Brain microvascular endothelial cell (primary cell): ENCODE measurements at regions not wholly inside any gene's neighbourhood (a gene's known extent, or its start where the extent isn't known, plus 50 kb on each side); places are given as distances from the start of the nearest gene placed in this dataset.

Experiments
- DNase-seq: peaks from one replicate; pipeline ENCODE4 v3.0.0-alpha.2; 2020
- H3K27ac ChIP-seq: fragments of 250-450 bp; sonication (Bioruptor Pico); 2 replicates; pipeline ENCODE4 v1.5.1; 2020; ENCODE audit warnings: mild to moderate bottlenecking, moderate library complexity
- H3K27me3 ChIP-seq: fragments of 250-450 bp; sonication (Bioruptor Pico); replicated peaks from 2 replicates; pipeline ENCODE4 v1.5.1; 2020; ENCODE audit warnings: mild to moderate bottlenecking
- H3K36me3 ChIP-seq: fragments of 250-450 bp; sonication (Bioruptor Pico); replicated peaks from 2 replicates; pipeline ENCODE4 v1.5.1; 2020; ENCODE audit warnings: mild to moderate bottlenecking
- H3K4me3 ChIP-seq: 2 replicates; pipeline ENCODE4 v1.5.1; 2011; ENCODE audit warnings: low read depth, mild to moderate bottlenecking, control low read depth, low read length, moderate library complexity
- in situ Hi-C: cut with HindIII; loops from 2 replicates; pipeline ENCODE4 v1.10.0; 2017; ENCODE audit warnings: low sequenced_read_pairs, low pct_ligation_motif_present
- TF ChIP-seq, protein P1 (sequence below): IDR thresholded peaks from 2 replicates; pipeline ENCODE4 v1.5.1; 2011; ENCODE audit warnings: low read depth, mild to moderate bottlenecking, moderate library complexity, low read length, control low read depth, inconsistent platforms; ENCODE audit errors: missing control alignments

DNA sequence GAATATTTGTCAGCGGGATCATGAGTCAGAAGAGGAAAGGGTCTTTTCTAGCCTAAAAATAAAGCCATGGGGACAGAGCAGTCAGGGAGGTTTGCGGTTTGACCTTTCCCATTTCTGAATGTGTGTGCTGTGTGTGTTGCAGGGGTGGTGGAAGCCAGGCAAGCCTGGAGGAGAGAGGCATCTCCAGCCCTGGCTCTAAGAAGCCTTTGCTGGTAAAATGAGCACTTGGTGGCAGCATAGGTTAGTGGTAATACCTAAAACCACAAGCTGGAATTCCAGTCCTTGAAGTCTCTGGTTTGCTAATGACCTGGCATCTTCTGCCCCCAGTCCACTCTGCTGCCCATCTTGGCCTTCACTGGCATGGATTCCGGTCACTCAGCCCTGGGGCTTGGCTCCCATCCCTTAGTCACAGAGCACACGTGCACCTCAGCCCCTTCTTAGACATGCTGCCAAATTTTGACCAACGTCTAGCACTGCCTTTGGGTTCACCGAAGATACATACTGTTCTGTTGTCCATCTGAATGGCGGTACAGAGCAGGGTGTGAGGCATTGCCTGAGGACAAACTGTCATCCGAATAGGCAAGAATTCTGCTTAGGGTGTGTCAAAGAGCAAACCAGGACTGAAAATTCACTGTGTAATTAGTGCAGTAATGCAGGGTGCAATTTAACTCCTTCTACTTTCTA is 52.7 kb downstream of the KCNA5 start:
- Histone ChIP-seq H3K27ac (no peak overlapping the region), H3K4me3 (no peak overlapping the region), H3K27me3 (no peaks in the 10 kb centered on the region), H3K36me3 (no peaks in the 10 kb centered on the region)
- TF ChIP-seq, protein P1, sequence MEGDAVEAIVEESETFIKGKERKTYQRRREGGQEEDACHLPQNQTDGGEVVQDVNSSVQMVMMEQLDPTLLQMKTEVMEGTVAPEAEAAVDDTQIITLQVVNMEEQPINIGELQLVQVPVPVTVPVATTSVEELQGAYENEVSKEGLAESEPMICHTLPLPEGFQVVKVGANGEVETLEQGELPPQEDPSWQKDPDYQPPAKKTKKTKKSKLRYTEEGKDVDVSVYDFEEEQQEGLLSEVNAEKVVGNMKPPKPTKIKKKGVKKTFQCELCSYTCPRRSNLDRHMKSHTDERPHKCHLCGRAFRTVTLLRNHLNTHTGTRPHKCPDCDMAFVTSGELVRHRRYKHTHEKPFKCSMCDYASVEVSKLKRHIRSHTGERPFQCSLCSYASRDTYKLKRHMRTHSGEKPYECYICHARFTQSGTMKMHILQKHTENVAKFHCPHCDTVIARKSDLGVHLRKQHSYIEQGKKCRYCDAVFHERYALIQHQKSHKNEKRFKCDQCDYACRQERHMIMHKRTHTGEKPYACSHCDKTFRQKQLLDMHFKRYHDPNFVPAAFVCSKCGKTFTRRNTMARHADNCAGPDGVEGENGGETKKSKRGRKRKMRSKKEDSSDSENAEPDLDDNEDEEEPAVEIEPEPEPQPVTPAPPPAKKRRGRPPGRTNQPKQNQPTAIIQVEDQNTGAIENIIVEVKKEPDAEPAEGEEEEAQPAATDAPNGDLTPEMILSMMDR = peak; percentile 56
- DNase-seq = peak; percentile 64
- in situ Hi-C loops = no loop called here

DNA sequence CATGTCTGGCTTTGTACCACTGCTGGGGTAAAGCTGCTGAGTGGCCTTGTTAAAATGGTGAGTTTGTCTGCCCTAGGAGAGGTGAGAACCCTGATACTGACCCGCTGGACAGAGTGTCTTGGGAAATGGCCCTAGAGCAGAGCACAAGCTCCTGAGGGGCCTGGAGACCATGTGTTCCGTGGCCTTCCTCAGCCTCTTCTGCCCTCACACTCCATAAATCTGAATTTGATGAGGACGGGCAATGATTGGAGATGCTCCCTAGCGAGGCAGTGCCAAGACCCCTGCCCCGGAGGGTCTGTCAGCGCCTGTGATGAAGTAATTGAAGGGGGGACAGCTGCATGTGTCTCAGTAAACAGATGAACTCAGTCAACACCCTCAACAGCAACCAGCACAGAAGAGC is 54.1 kb downstream of the KCNA5 start:
- DNase-seq = no peak
- Histone ChIP-seq H3K36me3 (no peaks in the 10 kb centered on the region), H3K4me3 (no peak overlapping the region), H3K27ac (no peak overlapping the region), H3K27me3 (no peaks in the 10 kb centered on the region)
- in situ Hi-C loops = no loop called here
- TF ChIP-seq, protein P1 = no peak

DNA sequence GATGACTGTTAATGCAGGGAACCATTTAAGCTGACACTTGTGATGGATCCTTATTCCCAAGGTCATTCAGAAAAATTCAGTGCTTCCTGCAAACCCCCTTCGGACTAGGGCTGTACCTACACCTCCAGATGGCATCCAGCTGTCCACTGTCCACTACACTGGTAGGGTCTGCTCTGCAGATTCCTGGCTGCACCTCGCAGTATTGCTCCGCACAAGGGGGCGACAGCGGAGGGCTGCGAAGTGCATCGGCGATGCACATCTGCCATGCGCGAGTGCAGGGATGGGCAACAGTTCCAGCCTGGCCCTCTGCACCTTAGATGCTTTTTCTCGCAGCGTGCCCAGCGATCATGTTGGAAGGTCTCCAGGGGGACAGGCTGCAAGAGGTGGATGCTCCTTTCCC is 55.5 kb downstream of the KCNA5 start:
- no peak overlapping the region for H3K27ac ChIP-seq
- no peak overlapping the region for H3K4me3 ChIP-seq
- no peaks in the 10 kb centered on the region for H3K27me3 ChIP-seq
- in situ Hi-C loops = no loop called here
- H3K36me3 ChIP-seq = no peaks in the 10 kb centered on the region
- no peak for DNase-seq
- TF ChIP-seq, protein P1 = no peak

- Histone ChIP-seq H3K27ac (no peak overlapping the region), H3K27me3 (no peaks in the 10 kb centered on the region), H3K4me3 (no peak overlapping the region), H3K36me3 (no peaks in the 10 kb centered on the region)
- in situ Hi-C loops = no loop called here
- TF ChIP-seq, protein P1 = no peak
- no peak for DNase-seq
Observed at GRCh38 chr12:5099591-5099990, 55.9 kb downstream of the KCNA5 start.

GRCh38 chr12:5101686-5102085 is 58.0 kb downstream of the KCNA5 start:
- Histone ChIP-seq H3K27me3 (no peaks in the 10 kb centered on the region), H3K4me3 (no peak overlapping the region), H3K36me3 (no peaks in the 10 kb centered on the region), H3K27ac (peak overlapping the region; percentile 85)
- no peak for DNase-seq
- TF ChIP-seq, protein P1 = no peak
- in situ Hi-C loops = no loop called here

DNA sequence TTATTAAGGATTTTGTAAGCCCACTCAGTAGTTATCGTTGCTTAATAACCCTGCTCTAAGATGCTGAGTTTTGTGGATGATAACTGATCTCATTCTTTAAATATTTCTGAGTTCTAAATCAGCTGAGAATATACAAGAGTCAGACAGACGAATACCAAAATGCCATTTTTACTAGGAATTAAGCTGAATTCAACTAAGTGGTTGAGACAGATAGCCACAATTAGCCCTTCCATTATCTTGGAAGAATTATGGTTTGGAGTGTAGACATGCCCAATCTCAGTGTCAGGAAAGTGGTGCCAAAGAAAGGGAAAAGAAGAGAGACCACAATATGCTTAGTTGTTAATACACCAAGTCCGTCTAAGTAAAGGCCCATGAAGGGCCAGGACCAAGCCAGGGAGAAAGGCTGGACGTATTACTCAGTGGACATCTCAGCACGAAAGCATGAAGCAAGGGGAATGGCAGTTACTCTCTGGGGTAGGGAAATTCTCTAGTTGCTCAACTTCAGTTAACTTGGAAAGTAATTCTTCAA is 58.6 kb downstream of the KCNA5 start:
- H3K4me3 ChIP-seq = no peak overlapping the region
- in situ Hi-C loops = no loop called here
- H3K36me3 ChIP-seq = no peaks in the 10 kb centered on the region
- peak; percentile 79 for DNase-seq
- TF ChIP-seq, protein P1 = no peak
- H3K27me3 ChIP-seq = no peaks in the 10 kb centered on the region
- H3K27ac ChIP-seq = peak overlapping the region; percentile 85
